ENCODE measurements at regions not wholly inside any gene's neighbourhood (a gene's known extent, or its start where the extent isn't known, plus 50 kb on each side); places are given as distances from the start of the nearest gene placed in this dataset.
"Not testable (repeated sequence)": the region's sequence is repeated elsewhere in the genome, so short reads cannot be mapped to it uniquely, and the experiment has no call there.

- DNase-seq (ENCODE audit: low spot score): no peak
Measured at GRCh38 chr6:156601152-156602065, 175.8 kb upstream of the ARID1B start.

GRCh38 chr6:156600678-156601077 is 176.5 kb upstream of the ARID1B start:
- no peak for DNase-seq (ENCODE audit: low spot score)

GRCh38 chr6:156599978-156600590 is 177.1 kb upstream of the ARID1B start:
- no peak for DNase-seq (ENCODE audit: low spot score)

GRCh38 chr6:156599366-156599765 is 177.8 kb upstream of the ARID1B start:
- no peak for DNase-seq (ENCODE audit: low spot score)

- DNase-seq (ENCODE audit: low spot score): no peak
Measured at GRCh38 chr6:156598855-156599180, 178.4 kb upstream of the ARID1B start.

- no peak for DNase-seq (ENCODE audit: low spot score)
Measured at GRCh38 chr6:156598071-156598854, 178.9 kb upstream of the ARID1B start.

- no peak for DNase-seq (ENCODE audit: low spot score)
Measured at GRCh38 chr6:156597095-156597494, 180.1 kb upstream of the ARID1B start.

- DNase-seq (ENCODE audit: low spot score): no peak
Measured at GRCh38 chr6:156595476-156595875, 181.7 kb upstream of the ARID1B start.

- no peak for DNase-seq (ENCODE audit: low spot score)
Measured at GRCh38 chr6:156593893-156594292, 183.3 kb upstream of the ARID1B start.

GRCh38 chr6:156593127-156593526 is 184.1 kb upstream of the ARID1B start:
- no peak for DNase-seq (ENCODE audit: low spot score)

GRCh38 chr6:156590482-156590881 is 186.7 kb upstream of the ARID1B start:
- DNase-seq (ENCODE audit: low spot score): no peak

- DNase-seq (ENCODE audit: low spot score): peak; percentile 51
Measured at GRCh38 chr6:156589281-156589680, 187.9 kb upstream of the ARID1B start.

GRCh38 chr6:156587751-156588301 is 189.4 kb upstream of the ARID1B start:
- no peak for DNase-seq (ENCODE audit: low spot score)

- DNase-seq (ENCODE audit: low spot score): no peak
Measured at GRCh38 chr6:156587071-156587470, 190.1 kb upstream of the ARID1B start.

- no peak for DNase-seq (ENCODE audit: low spot score)
Measured at GRCh38 chr6:156585859-156586258, 191.3 kb upstream of the ARID1B start.

GRCh38 chr6:156584121-156584520 is 193.1 kb upstream of the ARID1B start:
- DNase-seq (ENCODE audit: low spot score): not testable (repeated sequence)

- DNase-seq (ENCODE audit: low spot score): no peak
Measured at GRCh38 chr6:156583083-156583482, 194.1 kb upstream of the ARID1B start.

GRCh38 chr6:156582509-156582992 is 194.6 kb upstream of the ARID1B start:
- DNase-seq (ENCODE audit: low spot score): no peak

- DNase-seq (ENCODE audit: low spot score): no peak
Measured at GRCh38 chr6:156579564-156579963, 197.6 kb upstream of the ARID1B start.

GRCh38 chr6:156577749-156578148 is 199.4 kb upstream of the ARID1B start:
- no peak for DNase-seq (ENCODE audit: low spot score)

GRCh38 chr6:156575361-156575760 is 201.8 kb upstream of the ARID1B start:
- no peak for DNase-seq (ENCODE audit: low spot score)

GRCh38 chr6:156564807-156565149 is 212.4 kb upstream of the ARID1B start:
- DNase-seq (ENCODE audit: low spot score): no peak

Measured in AG08395 (cell line).